LNCAP (cell line): ENCODE measurements at regions not wholly inside any gene's neighbourhood (a gene's known extent, or its start where the extent isn't known, plus 50 kb on each side); places are given as distances from the start of the nearest gene placed in this dataset.

Experiments
- TF ChIP-seq, protein P1 (sequence below): fragments of 450-650 bp; IDR thresholded peaks from 2 replicates; pipeline ENCODE4 v1.5.1; 2017; ENCODE audit warnings: mild to moderate bottlenecking

DNA sequence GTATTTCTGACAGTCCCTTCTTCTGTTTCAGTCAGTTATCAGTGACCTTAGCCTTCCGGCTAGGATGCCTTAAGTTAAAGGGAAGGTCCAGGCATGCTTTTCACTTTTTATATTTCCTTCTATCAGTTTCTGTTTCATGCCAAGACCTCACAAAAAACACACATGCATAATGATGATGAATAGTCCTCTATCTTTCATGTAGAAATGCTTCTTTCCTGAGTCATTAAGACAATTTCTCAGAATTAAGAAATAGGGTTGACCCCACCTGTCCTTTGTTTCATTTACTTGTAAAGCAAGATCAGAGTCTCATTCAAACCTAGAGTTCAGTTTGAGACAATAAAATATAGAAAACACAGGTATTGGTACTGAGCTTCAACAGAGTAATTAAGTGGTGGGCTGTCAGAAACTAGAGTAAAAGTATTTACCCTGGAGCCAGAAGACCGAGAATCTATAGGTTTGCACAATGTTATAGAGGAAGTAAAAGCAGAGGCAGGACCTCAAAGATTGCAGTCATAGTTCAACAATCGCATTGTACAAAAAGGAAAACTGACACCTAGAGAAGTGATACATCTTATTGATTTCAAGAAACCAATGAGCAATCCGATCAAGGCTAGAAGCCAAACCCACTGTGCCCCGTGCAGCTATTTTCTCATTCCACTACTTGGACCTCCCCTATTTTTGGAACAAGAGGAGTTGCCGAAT, 118.7 kb upstream of the PUM3 start:
- TF ChIP-seq, protein P1, sequence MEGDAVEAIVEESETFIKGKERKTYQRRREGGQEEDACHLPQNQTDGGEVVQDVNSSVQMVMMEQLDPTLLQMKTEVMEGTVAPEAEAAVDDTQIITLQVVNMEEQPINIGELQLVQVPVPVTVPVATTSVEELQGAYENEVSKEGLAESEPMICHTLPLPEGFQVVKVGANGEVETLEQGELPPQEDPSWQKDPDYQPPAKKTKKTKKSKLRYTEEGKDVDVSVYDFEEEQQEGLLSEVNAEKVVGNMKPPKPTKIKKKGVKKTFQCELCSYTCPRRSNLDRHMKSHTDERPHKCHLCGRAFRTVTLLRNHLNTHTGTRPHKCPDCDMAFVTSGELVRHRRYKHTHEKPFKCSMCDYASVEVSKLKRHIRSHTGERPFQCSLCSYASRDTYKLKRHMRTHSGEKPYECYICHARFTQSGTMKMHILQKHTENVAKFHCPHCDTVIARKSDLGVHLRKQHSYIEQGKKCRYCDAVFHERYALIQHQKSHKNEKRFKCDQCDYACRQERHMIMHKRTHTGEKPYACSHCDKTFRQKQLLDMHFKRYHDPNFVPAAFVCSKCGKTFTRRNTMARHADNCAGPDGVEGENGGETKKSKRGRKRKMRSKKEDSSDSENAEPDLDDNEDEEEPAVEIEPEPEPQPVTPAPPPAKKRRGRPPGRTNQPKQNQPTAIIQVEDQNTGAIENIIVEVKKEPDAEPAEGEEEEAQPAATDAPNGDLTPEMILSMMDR: no peak

DNA sequence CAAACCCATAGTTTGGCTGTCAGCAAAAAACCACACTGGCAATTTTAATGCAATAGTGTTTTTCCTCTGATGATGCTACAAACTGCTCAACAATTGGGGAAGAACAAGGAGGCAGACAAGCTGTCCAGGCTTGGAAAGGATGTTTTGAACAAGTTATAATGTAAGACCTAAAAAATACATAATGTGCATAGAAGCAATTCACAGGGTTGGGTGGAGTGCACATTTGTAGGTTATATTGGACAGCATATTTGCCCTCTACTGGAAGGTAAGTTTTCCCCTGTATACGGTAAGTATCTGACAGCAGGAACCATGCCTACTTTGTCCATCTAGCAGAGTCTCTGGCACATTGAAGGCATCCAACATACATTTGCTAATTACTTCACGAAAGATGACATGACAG, 114.3 kb upstream of the PUM3 start:
- TF ChIP-seq, protein P1: no peak

DNA sequence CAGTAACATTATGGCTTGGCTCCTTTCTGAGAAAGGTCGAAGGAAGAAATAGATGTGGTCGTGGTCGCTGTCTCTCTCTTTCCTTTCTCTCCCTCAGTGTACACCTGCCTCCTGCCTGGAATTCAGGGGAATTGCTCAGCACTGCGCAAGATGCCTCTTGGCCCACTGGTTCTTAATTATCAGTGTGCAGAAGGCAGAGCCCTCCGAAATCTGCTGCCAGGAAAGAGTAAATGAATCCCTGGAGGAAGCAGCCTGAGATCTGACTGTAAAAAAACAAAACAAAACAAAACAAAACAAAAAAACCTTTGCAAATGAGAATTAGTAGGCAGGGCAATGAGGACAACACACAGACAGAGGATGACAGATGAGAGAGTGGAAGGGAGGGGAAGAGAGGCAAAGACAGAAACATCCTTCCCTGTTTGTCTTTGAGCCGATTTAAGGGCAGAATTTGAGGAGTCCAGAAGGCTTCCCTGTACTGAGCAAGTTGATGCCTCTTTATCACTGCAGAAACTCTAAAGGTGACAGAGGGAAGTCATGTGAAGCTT, 113.8 kb upstream of the PUM3 start:
- TF ChIP-seq, protein P1: no peak

DNA sequence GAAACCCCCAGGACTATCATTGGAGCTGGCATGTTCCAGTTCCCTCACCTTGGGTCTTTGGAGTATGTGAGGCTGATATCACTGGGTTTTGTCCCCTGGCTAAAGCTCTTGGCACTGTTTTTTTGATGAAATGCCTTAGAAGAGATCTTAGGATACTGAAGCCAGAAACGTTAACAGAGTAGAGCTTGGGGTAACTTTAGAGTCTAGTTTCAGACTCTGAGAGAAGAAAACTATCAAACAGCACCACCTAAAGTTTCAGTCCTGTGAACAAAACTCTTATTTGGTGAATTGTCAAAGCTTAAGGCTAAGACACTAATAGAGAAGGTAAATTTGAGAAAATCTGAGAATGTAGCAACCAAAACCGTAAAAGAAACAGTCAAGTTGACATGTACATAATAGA, 111.7 kb upstream of the PUM3 start:
- TF ChIP-seq, protein P1: no peak

DNA sequence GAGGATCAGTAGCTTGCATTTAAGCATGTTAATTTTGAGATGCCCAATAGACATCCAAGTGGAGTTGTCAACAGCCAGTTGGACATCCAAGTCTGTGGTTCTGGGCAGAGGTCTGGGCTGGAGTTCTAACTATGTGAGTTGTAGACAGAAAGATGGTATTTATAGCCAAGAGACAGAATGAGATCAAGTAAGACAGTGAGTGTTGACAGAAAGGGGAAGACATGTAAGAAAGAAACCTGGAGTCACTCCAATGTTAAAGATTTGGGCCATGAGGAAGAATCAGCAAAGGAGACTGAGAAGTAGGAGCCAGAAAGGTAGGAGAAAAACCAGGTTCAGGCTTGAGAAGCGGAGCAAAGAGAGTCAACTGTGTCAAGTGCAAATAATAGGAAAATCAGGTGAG, 95.5 kb upstream of the PUM3 start:
- TF ChIP-seq, protein P1: no peak

DNA sequence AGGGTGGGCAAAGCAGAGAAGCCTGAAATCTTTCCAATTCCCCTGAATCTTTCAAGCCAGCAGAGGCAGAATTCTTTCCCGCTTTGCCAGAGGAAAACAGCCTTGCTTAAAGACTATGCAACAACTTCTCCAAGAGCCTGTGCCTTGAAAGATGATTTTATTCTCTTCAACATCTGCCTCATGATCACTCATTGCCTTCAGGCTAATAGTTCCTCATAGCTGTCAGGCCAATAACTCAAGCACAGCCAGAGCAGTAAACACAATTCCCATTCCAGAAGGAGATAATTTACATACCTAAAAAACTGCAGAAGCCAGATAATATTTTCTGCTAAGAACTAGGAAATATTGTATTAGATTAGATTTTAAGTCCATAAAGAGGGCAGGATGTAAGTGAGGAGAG, 92.3 kb upstream of the PUM3 start:
- TF ChIP-seq, protein P1: no peak

DNA sequence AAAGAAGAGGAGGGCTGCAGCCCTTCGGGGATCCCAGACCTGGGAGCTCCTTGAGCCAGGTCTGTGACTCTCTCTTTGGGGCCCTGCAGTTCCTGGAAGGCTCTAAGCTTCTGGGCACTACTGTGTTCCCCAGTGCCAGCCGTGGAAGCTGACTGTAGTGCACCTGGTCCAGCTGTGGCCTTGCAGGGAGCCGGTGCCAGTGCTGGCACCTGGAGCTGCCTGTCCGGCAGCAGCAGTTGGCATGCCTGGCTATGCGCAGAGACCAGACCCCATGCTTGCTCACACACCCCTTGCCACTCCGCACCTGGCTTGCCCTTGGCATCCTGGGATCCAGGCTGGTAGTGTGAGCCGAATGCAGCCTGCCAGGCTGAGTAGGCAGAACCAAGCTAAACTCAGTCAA, 91.0 kb upstream of the PUM3 start:
- TF ChIP-seq, protein P1: no peak
